ENCODE measurements at regions not wholly inside any gene's neighbourhood (a gene's known extent, or its start where the extent isn't known, plus 50 kb on each side); places are given as distances from the start of the nearest gene placed in this dataset.

DNA sequence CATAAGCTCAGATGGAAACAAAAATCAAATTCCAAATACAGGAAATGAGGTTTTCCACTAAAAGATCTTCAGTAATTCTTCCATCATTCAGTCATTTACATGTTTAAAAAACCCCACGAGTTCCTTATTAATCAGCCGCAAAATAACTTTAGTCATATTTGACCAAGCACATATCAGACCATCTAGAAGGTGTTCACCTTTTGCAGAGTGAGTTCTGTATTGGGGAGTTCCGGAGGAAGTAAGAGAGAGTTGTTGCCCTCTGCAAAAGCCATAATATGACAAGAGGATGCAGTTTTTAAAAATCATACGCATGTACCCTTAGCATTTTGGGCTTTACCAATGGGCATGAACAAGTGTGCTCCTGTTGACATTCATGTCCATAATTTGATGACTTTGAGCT, 61.6 kb downstream of the CCR1 start:
- ATAC-seq (ENCODE audit: low read depth) (peak; percentile 81), DNase-seq (ENCODE audit: low spot score in 2 of 2) (no peak)
- no peaks in the 10 kb centered on the region for H3K36me3 Mint-ChIP-seq
- H3K4me1 Mint-ChIP-seq, result peaks cover 10% of the 10 kb centered on the region
- peak overlapping the region; percentile 21 for H3K4me3 Mint-ChIP-seq
- no peaks in the 10 kb centered on the region for H3K27me3 Mint-ChIP-seq
- H3K27ac Mint-ChIP-seq, result no peak overlapping the region
- no peaks in the 10 kb centered on the region for H3K9me3 Mint-ChIP-seq

DNA sequence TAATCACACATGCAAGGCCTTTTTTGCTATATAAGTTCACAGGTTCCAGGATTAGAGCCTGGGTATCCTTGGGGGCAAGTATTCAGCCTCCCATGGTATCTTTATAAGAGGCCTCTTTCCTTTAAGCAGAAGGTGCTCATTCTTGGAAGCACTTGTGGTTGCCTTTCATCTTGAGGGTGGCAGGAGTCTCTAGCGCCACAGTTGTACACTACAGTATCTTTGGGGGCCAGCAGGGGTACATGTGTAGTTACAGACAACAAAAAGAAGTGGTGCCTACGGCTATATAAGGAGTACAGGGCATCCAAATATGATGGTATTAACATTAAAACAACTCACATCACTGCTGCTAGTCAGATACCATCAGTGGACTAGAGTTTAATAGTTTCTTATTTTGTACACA, 62.1 kb downstream of the CCR1 start:
- Mint-ChIP-seq H3K4me3 (no peak overlapping the region), H3K4me1 (peaks cover 10% of the 10 kb centered on the region), H3K27me3 (no peaks in the 10 kb centered on the region), H3K27ac (no peak overlapping the region), H3K36me3 (no peaks in the 10 kb centered on the region), H3K9me3 (no peaks in the 10 kb centered on the region)
- ATAC-seq (ENCODE audit: low read depth) (no peak), DNase-seq (ENCODE audit: low spot score in 2 of 2) (no peak)

DNA sequence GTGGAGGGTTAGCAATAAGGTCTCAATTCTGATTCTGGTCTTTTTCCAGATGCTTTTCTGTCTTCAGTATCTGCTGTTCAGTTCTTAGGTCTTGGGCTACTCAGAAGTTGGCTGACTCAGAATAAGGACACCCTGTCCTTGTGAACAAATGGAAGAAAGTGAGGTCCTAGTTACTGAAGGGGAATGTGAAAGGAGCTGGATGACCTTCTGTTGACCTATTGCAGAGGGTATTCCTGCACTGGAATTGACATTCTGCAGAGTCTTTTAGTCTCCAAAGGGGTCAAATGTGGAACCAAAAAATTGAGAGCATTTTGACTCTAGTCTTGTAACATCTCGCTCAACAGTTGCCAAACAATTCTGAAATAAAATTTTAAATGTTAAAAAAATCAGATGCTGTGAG, 63.0 kb downstream of the CCR1 start:
- H3K27me3 Mint-ChIP-seq, result no peaks in the 10 kb centered on the region
- H3K4me3 Mint-ChIP-seq, result no peak overlapping the region
- H3K9me3 Mint-ChIP-seq, result no peaks in the 10 kb centered on the region
- no peaks in the 10 kb centered on the region for H3K36me3 Mint-ChIP-seq
- ATAC-seq (ENCODE audit: low read depth) (no peak), DNase-seq (ENCODE audit: low spot score in 2 of 2) (no peak)
- peaks cover 10% of the 10 kb centered on the region for H3K4me1 Mint-ChIP-seq
- H3K27ac Mint-ChIP-seq, result no peak overlapping the region

DNA sequence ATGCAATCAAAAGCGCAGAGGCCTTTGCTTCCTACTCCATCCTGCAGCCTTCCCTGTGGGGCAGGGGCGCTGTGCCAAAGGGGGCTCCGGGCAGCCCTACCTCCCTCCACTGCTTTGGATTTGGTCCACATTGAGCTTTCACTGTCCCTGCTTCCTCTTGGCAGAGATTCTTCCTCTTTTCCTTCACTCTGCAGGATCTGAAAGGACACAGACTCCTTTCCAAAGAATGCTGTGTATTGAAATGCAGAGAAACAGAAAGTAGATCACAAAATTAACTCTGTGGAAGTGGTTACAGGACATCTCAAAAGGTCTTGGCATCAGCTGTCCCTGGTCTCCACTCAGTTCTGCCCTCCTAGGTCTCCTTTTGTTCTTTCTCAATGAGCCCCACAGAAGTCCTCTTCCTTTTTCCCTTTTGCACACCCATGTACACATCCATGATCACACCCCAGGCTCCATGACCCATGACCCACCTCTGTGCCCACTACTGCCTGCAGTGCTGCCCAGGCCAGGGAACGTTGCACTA, 64.1 kb downstream of the CCR1 start:
- no peaks in the 10 kb centered on the region for H3K27me3 Mint-ChIP-seq
- H3K9me3 Mint-ChIP-seq, result no peaks in the 10 kb centered on the region
- ATAC-seq (ENCODE audit: low read depth) (no peak), DNase-seq (ENCODE audit: low spot score in 2 of 2) (no peak)
- H3K36me3 Mint-ChIP-seq, result no peaks in the 10 kb centered on the region
- peaks cover 10% of the 10 kb centered on the region for H3K4me1 Mint-ChIP-seq
- no peak overlapping the region for H3K4me3 Mint-ChIP-seq
- H3K27ac Mint-ChIP-seq, result no peak overlapping the region

DNA sequence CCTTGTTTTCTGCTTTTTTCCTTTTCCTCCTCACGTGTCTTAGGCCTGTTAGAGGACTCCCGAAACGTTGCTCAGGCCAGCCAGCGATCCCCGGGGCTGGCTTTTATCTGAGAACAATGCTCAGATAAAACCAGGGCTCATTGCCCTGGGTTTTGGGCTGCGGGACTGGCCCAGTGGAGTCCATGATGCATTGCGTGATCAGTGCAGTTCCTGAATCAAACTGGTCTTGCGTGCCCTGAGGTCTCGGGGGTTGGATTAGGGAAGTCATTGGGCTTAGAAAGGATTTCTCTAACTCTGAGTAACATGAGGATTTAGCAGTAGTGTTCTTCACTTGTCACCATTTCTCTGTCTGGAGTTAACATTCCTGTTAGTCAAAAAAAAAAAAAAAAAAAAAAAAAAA, 66.3 kb downstream of the CCR1 start:
- no peak for DNase-seq (ENCODE audit: low spot score in 2 of 2)
- no peak overlapping the region for H3K4me3 Mint-ChIP-seq
- H3K36me3 Mint-ChIP-seq, result no peaks in the 10 kb centered on the region
- H3K9me3 Mint-ChIP-seq, result no peaks in the 10 kb centered on the region
- H3K27me3 Mint-ChIP-seq, result no peaks in the 10 kb centered on the region
- H3K27ac Mint-ChIP-seq, result no peak overlapping the region
- peaks cover 9% of the 10 kb centered on the region for H3K4me1 Mint-ChIP-seq
- ATAC-seq (ENCODE audit: low read depth), result no peak

DNA sequence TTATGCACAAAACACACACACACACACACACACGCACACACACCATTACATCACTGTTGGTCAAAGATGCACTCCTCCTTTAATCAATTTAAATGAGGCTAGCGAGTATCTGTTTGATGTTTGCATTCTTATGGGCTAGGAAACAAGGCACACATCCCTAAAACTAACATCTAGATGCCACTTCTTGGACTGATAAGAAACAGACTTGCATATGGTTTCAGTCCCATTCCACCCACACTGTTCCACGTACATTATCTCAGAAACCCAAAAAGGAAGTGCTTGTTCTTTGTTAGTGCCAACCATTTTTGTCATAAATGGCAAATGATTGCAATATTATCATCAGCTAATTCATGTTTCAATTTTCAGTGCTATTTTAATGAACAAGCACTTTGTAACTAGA, 69.5 kb downstream of the CCR1 start:
- Mint-ChIP-seq H3K27me3 (no peaks in the 10 kb centered on the region), H3K27ac (no peak overlapping the region), H3K36me3 (no peaks in the 10 kb centered on the region), H3K9me3 (no peaks in the 10 kb centered on the region), H3K4me1 (no peaks in the 10 kb centered on the region), H3K4me3 (no peak overlapping the region)
- DNase-seq (ENCODE audit: low spot score in 2 of 2) (no peak), ATAC-seq (ENCODE audit: low read depth) (no peak)

DNA sequence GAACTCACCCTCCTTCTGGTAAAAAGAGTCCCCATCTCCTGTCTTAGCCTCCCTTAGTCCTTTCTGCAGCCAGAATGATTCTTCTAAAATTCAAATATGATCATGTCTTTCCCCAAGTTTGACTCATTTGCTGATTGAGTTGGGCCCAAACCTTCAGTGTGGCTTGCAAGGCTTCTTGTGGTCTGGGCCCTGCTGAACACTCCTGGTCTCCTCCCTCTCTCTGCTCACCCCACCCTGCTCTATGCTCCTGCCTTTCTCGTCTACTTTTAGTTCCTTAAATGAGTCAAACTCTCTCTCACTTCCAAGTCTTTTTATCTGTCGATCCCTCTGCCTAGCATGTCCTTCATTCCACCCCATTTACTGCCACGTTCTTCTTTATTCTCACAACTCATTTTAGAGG, 72.6 kb downstream of the CCR1 start:
- Mint-ChIP-seq H3K36me3 (no peaks in the 10 kb centered on the region), H3K4me3 (no peak overlapping the region), H3K4me1 (peaks cover 3% of the 10 kb centered on the region), H3K9me3 (no peaks in the 10 kb centered on the region), H3K27me3 (no peaks in the 10 kb centered on the region), H3K27ac (no peak overlapping the region)
- ATAC-seq (ENCODE audit: low read depth) (no peak), DNase-seq (ENCODE audit: low spot score in 2 of 2) (no peak)

DNA sequence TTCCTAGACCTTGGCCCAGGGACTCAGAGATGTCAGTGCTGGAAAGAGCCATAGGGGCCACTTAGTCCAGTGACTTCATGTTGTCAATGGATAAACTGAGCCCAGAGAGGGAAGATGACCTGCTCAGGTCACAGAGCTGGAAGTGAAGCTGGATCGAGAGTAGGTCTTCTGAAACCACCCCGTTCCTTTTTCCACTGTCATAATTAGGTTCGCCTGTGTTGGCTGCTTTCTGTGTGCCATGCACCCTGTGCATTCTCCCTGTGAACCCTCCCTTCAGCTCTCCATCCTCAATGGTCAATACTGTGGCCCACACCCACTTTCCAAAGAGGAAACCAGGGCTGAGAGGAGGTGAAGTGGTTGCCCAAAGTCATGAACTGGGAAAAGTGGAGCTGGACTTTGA, 74.8 kb downstream of the CCR1 start:
- H3K36me3 Mint-ChIP-seq, result no peaks in the 10 kb centered on the region
- no peaks in the 10 kb centered on the region for H3K27me3 Mint-ChIP-seq
- H3K27ac Mint-ChIP-seq, result no peak overlapping the region
- DNase-seq (ENCODE audit: low spot score in 2 of 2), result no peak
- no peak for ATAC-seq (ENCODE audit: low read depth)
- H3K9me3 Mint-ChIP-seq, result no peaks in the 10 kb centered on the region
- H3K4me1 Mint-ChIP-seq, result peaks cover 12% of the 10 kb centered on the region
- no peak overlapping the region for H3K4me3 Mint-ChIP-seq

DNA sequence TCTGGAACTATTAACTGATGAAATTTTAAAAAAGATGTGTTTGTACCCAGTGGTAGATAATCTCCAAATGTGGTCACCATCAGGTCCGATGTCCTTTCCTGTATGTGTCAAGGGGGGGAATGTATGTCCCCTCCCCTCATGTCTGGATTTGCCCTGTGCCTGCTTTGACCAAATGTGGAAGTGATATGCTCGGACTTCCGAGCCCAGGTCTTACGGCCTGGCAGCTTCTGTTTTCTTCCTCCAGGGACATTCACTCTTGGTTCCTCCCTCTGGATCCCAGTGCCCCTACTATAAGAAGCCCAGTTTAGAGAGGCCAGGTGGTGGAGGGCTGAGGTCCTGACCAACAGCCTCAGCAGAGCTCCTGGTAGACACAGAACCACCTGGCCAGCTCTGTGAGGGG, 75.5 kb downstream of the CCR1 start:
- H3K4me1 Mint-ChIP-seq, result peaks cover 12% of the 10 kb centered on the region
- no peak for ATAC-seq (ENCODE audit: low read depth)
- H3K36me3 Mint-ChIP-seq, result no peaks in the 10 kb centered on the region
- no peaks in the 10 kb centered on the region for H3K27me3 Mint-ChIP-seq
- no peak overlapping the region for H3K4me3 Mint-ChIP-seq
- no peak for DNase-seq (ENCODE audit: low spot score in 2 of 2)
- H3K27ac Mint-ChIP-seq, result no peak overlapping the region
- H3K9me3 Mint-ChIP-seq, result no peaks in the 10 kb centered on the region

DNA sequence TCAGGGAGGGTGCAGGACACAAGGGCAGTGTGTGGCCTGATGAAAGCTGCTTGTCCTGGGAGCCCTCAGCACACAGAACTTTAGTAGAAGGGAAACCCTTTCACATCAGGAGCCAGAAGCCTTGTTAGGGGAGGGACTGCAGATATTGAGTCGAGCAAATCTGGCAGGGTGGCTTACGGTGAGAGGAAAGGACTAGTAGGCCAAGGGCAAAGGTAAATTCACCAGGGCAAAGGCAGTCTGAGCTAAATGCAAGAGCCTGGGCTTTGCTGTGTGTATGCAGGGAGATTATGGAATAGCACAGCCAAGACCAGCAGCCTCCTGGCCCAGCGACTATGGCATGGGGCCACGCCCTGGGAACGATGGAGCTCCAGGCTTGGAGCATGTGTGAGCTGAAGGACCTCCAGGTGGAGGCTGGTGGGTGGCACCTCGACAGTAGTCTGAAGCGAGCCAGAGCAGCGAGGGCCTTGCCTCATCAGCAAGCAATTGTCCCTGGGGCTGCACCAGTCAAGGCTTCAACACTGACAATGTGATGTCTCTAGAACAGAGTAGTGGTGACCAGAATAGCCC, 76.1 kb downstream of the CCR1 start:
- Mint-ChIP-seq H3K9me3 (no peaks in the 10 kb centered on the region), H3K4me1 (peaks cover 12% of the 10 kb centered on the region), H3K4me3 (no peak overlapping the region), H3K36me3 (no peaks in the 10 kb centered on the region), H3K27ac (no peak overlapping the region), H3K27me3 (no peaks in the 10 kb centered on the region)
- DNase-seq (ENCODE audit: low spot score in 2 of 2) (no peak), ATAC-seq (ENCODE audit: low read depth) (no peak)

DNA sequence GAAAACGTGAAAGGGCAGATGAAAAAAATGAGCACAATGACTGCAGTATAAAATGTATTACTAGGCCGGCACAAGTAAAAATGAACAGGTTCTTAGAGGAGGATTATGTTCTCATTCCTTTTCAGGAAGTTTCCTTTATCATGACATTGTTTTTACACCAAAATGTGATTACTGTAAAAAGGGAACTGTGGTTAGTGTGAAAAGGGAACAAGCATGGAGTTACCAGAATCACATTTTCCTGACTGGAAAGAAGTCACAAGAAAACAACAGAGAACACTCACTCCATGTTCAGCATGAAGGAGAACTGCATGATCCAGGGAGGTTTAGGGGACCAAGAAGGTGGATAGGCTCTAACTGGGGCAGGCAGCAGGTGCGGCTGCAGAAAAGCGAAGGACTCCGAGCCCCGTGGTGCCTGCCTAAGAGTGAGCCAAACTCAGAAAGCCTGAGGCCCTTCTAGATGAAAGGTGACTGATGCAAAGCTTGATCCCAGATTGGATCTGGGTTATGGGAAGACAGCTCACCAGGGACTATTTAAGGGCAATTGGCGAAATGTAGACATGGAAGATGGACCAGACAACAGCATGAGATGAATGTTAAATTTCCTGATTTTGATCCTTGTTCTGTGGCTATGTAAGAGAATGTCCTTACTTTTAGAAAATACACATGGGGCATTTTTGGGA, 77.3 kb downstream of the CCR1 start:
- no peak for ATAC-seq (ENCODE audit: low read depth)
- Mint-ChIP-seq H3K9me3 (no peaks in the 10 kb centered on the region), H3K36me3 (no peaks in the 10 kb centered on the region), H3K27ac (no peak overlapping the region), H3K27me3 (no peaks in the 10 kb centered on the region), H3K4me3 (no peak overlapping the region), H3K4me1 (peaks cover 12% of the 10 kb centered on the region)
- no peak for DNase-seq (ENCODE audit: low spot score in 2 of 2)

DNA sequence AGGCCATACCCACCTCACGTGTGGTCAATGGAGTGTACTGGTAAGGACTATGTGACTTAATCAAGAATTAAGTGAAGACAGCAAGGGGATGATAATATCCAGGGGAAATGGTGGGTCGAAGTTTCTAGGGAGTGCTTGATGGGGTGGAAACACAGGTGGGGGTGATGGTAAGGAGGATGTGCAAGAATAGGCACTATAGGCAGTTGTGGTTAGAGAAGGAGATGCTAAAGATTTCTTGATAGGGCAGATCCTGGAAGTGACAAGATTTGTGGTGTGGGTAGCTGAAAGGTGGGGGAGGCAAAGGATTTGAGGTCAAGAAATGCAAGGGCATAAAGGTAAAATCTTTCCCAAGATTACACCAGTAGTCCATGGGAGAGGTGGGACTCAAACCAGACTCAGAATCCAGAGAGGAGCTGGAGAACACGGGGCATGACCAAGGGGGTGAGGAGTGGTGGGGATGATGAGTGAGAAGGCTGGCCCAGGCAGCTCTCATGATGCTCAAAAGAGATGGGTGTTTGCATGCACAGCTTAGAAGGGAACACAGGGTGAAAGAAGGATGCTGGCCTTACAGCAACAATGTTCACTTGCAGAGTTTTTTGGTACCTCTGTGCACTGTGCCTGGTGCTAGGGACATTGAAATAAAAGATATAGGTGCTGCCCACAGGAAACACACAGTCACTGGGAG, 78.4 kb downstream of the CCR1 start:
- Mint-ChIP-seq H3K4me1 (peaks cover 12% of the 10 kb centered on the region), H3K27ac (peak overlapping the region; percentile 6), H3K27me3 (no peaks in the 10 kb centered on the region), H3K36me3 (no peaks in the 10 kb centered on the region), H3K4me3 (no peak overlapping the region), H3K9me3 (no peaks in the 10 kb centered on the region)
- DNase-seq (ENCODE audit: low spot score in 2 of 2) (no peak), ATAC-seq (ENCODE audit: low read depth) (no peak)

DNA sequence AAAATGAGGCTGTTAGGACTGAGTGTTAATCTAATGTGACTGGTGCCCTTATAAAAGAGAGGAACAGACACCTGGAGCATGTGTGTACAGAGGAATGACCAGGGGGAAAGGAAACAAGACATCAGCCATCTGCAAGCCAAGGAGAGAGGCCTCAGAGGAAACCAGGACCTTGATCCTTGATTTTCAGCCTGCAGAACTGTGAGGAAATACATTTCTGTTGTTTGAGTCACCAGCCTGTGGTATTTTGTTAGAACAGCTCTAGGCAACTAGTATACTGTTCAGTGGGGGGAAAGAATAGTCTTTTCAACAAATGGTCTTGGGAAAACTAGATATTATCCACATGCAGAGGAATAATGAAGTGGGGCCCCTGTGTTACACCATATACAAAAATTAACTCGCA, 80.6 kb downstream of the CCR1 start:
- H3K4me1 Mint-ChIP-seq, result peaks cover 12% of the 10 kb centered on the region
- ATAC-seq (ENCODE audit: low read depth) (no peak), DNase-seq (ENCODE audit: low spot score in 2 of 2) (no peak)
- no peak overlapping the region for H3K27ac Mint-ChIP-seq
- H3K9me3 Mint-ChIP-seq, result no peaks in the 10 kb centered on the region
- H3K27me3 Mint-ChIP-seq, result no peaks in the 10 kb centered on the region
- no peak overlapping the region for H3K4me3 Mint-ChIP-seq
- no peaks in the 10 kb centered on the region for H3K36me3 Mint-ChIP-seq

DNA sequence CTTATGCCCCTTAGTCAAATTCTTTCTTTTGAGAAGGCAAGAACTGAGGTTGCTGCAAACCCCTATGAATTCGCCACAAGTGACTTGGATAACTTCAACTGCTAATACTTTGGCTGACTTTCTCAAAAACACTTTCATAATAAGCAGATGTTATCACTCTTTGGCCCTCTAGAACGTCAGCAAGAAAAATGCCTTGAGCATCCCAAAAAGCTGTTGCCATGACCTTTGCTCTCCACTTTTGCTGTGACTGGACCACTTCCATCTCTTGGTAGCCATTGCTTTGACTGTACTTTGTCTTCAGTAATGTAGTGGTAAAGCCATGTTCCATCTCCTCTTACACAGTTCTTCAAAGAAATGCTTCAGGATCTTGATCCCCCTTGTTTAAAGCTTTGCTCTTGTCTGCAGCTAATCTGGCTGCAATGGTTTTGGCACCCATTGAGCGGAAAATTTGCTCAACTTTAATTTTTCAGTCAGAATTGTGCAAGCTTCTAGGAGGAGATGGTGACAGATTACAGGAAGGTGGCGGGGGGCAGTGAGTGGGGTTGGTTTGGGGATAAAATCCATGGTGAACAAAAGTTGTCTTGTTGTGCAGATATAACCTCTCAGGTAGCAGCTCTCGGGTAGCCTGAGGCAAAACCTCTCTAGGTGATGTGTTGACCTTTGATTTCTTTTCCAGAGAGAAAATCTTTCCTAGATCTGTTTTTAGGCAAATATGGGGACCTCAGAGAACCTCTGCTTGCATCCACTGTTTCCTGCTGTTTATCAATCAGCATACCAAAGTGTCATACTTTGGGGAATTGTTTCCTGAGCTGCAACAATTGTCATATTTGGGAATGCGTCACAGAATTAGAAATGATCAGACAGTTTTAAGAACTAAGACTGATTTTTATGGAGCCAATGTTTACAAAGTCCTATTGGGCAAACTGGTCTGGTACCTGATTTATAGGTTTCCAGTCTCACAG, 83.6 kb downstream of the CCR1 start:
- Mint-ChIP-seq H3K27me3 (peaks cover 7% of the 10 kb centered on the region), H3K36me3 (no peaks in the 10 kb centered on the region), H3K4me3 (no peak overlapping the region), H3K4me1 (peaks cover 6% of the 10 kb centered on the region), H3K27ac (no peak overlapping the region), H3K9me3 (peaks cover 1% of the 10 kb centered on the region)
- ATAC-seq (ENCODE audit: low read depth) (no peak), DNase-seq (ENCODE audit: low spot score in 2 of 2) (no peak)
